22Rv1 (cell line): ENCODE measurements at regions not wholly inside any gene's neighbourhood (a gene's known extent, or its start where the extent isn't known, plus 50 kb on each side); places are given as distances from the start of the nearest gene placed in this dataset.
"Not testable (repeated sequence)": the region's sequence is repeated elsewhere in the genome, so short reads cannot be mapped to it uniquely, and the experiment has no call there.

Source experiments
- H3K27ac ChIP-seq: fragments of 450-650 bp; 2 replicates; pipeline ENCODE4 v1.5.1; 2017
- ZFX ChIP-seq: fragments of 450-650 bp; IDR thresholded peaks from 2 replicates; pipeline ENCODE4 v1.6.1; 2017; ENCODE audit warnings: antibody characterized with exemption, borderline replicate concordance
- TF ChIP-seq, protein P1 (sequence below): fragments of 450-650 bp; IDR thresholded peaks from 2 replicates; pipeline ENCODE4 v1.5.1; 2017; ENCODE audit warnings: mild to moderate bottlenecking

DNA sequence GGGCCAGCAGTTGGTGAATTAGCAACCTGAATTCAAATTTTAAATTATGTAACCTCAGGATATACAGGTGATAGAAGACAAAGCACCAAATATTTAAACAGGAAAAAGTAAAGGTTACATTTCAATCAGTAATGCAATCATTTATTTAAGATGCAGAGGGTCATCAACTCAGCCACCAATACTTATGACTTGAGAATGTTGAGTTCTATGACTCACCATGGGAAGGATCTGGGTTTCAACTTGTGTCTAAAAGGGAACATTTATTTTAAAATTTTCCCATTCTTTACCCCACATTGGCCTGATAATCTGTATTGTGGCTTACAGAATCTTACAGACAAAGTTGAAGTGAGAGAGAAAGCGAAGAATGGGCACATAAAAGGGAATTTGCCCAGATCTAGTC, 418.0 kb downstream of the NDFIP2 start:
- no peak for TF ChIP-seq ZFX
- TF ChIP-seq, protein P1, sequence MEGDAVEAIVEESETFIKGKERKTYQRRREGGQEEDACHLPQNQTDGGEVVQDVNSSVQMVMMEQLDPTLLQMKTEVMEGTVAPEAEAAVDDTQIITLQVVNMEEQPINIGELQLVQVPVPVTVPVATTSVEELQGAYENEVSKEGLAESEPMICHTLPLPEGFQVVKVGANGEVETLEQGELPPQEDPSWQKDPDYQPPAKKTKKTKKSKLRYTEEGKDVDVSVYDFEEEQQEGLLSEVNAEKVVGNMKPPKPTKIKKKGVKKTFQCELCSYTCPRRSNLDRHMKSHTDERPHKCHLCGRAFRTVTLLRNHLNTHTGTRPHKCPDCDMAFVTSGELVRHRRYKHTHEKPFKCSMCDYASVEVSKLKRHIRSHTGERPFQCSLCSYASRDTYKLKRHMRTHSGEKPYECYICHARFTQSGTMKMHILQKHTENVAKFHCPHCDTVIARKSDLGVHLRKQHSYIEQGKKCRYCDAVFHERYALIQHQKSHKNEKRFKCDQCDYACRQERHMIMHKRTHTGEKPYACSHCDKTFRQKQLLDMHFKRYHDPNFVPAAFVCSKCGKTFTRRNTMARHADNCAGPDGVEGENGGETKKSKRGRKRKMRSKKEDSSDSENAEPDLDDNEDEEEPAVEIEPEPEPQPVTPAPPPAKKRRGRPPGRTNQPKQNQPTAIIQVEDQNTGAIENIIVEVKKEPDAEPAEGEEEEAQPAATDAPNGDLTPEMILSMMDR, result no peak
- no peak overlapping the region for H3K27ac ChIP-seq

DNA sequence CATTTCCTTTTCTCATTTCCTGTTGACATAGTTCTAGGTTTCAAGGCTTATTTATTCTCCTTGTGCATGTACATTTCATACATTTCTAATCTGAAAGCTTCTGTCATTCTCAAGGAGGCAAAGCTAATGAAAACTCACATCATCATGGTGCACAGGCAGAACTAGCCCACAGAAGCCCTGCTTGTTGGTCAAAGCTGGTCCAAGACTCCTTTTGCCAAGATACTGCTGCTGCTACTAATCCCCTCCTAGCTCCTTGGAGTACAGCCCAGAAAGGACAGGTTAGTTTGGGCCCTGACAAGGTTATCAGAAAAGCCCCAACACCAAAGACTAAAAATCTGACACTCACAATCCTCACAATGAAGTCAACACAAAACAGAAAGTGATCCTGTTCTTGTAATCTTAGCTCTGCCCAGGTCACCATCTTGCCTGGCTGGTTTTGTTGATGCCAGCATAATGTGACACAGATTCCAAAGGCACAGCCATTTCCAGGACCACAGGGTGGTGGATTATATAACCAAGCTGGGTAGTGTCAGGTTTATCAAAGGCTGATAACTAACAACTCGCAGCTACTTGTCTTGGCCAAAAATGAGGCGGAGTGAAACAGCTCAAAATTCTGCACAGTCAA, 417.4 kb downstream of the NDFIP2 start:
- H3K27ac ChIP-seq, result no peak overlapping the region
- TF ChIP-seq, protein P1, result no peak
- no peak for TF ChIP-seq ZFX

DNA sequence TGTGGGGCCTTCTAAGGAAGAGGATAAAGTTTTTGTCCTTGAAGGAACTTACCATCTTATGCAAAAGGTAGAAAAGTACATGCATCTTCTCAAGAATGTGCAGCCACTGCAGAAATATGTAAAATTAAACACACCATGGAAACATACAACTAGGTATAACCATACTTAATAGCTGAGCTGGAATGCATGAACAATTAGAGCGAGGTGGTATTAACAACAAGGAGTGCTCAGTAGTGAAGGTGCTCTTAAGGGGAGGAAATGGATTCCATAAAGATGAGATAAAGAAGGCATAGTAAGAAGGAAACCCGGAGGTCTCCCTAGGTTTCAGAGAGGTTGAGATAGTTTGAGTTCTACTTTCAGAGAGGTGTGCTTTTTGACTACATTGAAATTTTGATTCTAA, 415.9 kb downstream of the NDFIP2 start:
- no peak for TF ChIP-seq ZFX
- TF ChIP-seq, protein P1, result no peak
- no peak overlapping the region for H3K27ac ChIP-seq

DNA sequence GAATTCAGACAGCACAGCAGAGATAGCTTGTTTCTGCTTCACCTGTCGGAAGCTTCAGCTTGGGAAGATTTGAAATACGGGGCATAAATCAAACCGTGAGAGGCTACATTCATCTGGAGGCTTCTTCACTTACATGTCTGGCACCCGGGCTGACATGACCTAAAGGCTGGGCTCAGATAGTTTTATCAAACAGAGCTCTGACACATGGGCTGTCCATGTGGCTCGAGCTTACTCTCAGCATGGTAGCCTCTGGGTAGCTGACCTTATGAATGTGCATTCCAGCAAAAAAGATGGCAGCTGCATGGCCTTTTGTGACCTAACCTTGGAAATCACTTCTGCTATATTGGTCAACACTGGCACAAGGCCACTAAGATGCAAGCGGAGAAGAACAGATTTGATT, 414.5 kb downstream of the NDFIP2 start:
- H3K27ac ChIP-seq, result no peak overlapping the region
- TF ChIP-seq, protein P1, result no peak
- TF ChIP-seq ZFX, result no peak

DNA sequence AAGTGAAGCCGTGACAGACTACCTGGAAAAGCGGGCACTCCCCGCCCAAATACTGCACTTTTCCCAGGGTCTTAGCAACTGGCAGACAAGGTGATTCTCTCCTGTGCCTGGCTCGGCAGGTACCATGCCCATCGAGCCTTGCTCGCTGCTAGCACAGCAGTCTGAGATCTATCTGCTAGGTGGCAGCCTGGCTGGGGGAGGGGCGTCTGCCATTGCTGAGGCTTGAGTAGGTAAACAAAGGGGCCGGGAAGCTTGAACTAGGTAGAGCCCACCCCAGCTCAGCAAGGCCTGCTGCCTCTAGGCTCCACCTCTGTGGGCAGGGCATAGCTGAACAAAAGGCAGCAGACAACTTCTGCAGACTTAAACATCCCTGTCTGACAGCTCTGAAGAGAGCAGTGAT, 406.3 kb downstream of the NDFIP2 start:
- not testable (repeated sequence) for H3K27ac ChIP-seq

DNA sequence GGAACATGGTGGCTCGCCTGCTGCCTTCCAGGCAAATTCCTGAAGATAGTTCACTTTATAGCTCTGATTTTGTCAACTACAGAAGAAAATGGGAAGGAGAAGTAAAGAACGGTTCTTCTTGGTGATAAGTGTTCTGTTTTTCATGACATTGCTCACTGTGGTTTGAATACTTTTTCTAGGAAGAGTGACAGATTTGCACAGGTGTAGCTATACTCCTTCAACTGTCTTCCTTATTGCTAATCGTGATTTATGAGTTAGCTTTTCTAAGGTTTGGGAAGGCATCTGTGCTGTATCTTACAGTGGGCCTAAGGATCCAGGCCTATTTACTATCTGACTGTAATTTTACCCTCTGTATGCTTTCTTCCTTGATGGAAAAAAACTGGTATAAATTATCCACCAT, 405.6 kb downstream of the NDFIP2 start:
- TF ChIP-seq, protein P1, result no peak
- no peak for TF ChIP-seq ZFX
- no peak overlapping the region for H3K27ac ChIP-seq

DNA sequence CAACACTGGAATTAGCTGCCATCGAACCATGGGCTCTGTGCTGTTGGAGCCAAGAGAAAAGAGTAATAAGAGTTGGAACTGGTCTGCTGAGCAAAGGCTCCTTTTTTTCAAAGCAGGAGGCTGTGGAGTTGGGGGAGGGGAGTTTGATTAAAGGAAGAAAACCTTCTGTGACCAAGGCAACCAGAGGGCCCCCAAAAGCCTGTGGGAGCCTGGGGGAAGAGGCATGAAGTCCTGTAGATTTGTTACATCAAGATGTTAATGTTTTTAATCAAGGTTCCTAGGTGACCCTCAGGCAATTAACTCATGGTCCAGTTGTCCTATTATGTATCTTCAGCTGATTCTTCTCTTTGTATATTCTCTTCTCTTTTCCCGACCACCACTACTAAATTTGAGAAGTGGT, 403.9 kb downstream of the NDFIP2 start:
- H3K27ac ChIP-seq, result no peak overlapping the region
- TF ChIP-seq ZFX, result no peak
- TF ChIP-seq, protein P1, result no peak

DNA sequence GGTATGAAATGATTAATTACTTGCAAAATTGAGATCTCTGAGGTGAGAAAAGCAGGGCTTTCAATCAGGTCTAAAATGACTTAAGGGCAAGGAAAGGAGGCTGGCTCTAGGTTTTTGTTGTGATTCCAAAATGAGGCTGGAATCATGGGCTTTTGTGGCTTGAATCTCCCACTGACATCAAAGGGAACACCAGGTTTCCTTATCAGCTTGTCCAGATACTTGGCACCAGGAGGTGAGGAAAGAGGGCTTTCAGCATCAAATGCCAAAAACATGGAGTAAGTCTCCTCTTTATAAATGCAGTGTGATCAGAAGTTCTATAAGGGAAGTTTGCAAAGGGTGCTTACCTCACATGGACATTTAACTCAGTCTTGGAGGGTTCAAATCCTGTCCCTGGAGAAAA, 402.3 kb downstream of the NDFIP2 start:
- H3K27ac ChIP-seq, result no peak overlapping the region
- TF ChIP-seq ZFX, result no peak
